GM19468 (cell line): ENCODE measurements at regions not wholly inside any gene's neighbourhood (a gene's known extent, or its start where the extent isn't known, plus 50 kb on each side); places are given as distances from the start of the nearest gene placed in this dataset.
"Not testable (repeated sequence)": the region's sequence is repeated elsewhere in the genome, so short reads cannot be mapped to it uniquely, and the experiment has no call there.

ENCODE experiments used
- ATAC-seq: cut with Tn5 transposase; IDR thresholded peaks from one replicate; pipeline ENCODE4 v1.9.1; 2021; ENCODE audit warnings: mild to moderate bottlenecking, moderate library complexity, moderate number of reproducible peaks; ENCODE audit not compliant: unreplicated experiment; ENCODE audit errors: extremely low read depth

- ATAC-seq: no peak
Measured at GRCh38 chr10:33594475-33594874, 260.0 kb upstream of the NRP1 start.

- no peak for ATAC-seq
Measured at GRCh38 chr10:33588974-33589600, 254.6 kb upstream of the NRP1 start.

GRCh38 chr10:33584596-33584995, 250.1 kb upstream of the NRP1 start:
- not testable (repeated sequence) for ATAC-seq

- ATAC-seq: no peak
Measured at GRCh38 chr10:33579996-33580395, 245.5 kb upstream of the NRP1 start.

- no peak for ATAC-seq
Measured at GRCh38 chr10:33573606-33574005, 239.1 kb upstream of the NRP1 start.

- ATAC-seq: no peak
Measured at GRCh38 chr10:33571616-33572015, 237.1 kb upstream of the NRP1 start.

- no peak for ATAC-seq
Measured at GRCh38 chr10:33570495-33570894, 236.0 kb upstream of the NRP1 start.

GRCh38 chr10:33569702-33570101, 235.2 kb upstream of the NRP1 start:
- no peak for ATAC-seq

- ATAC-seq: no peak
Measured at GRCh38 chr10:33566426-33566825, 232.0 kb upstream of the NRP1 start.

- no peak for ATAC-seq
Measured at GRCh38 chr10:33566001-33566400, 231.5 kb upstream of the NRP1 start.

- ATAC-seq: no peak
Measured at GRCh38 chr10:33565231-33565630, 230.8 kb upstream of the NRP1 start.

GRCh38 chr10:33559105-33559504, 224.6 kb upstream of the NRP1 start:
- ATAC-seq: no peak

GRCh38 chr10:33557313-33557712, 222.8 kb upstream of the NRP1 start:
- ATAC-seq: no peak

- no peak for ATAC-seq
Measured at GRCh38 chr10:33556620-33557019, 222.2 kb upstream of the NRP1 start.

- no peak for ATAC-seq
Measured at GRCh38 chr10:33556103-33556502, 221.6 kb upstream of the NRP1 start.

- no peak for ATAC-seq
Measured at GRCh38 chr10:33553748-33554571, 219.5 kb upstream of the NRP1 start.

GRCh38 chr10:33552290-33552689, 217.8 kb upstream of the NRP1 start:
- no peak for ATAC-seq

GRCh38 chr10:33550811-33551210, 216.3 kb upstream of the NRP1 start:
- ATAC-seq: no peak

GRCh38 chr10:33547976-33548375, 213.5 kb upstream of the NRP1 start:
- ATAC-seq: no peak

- ATAC-seq: no peak
Measured at GRCh38 chr10:33546031-33546430, 211.6 kb upstream of the NRP1 start.

GRCh38 chr10:33542752-33543505, 208.5 kb upstream of the NRP1 start:
- ATAC-seq: no peak
